ENCODE measurements at regions not wholly inside any gene's neighbourhood (a gene's known extent, or its start where the extent isn't known, plus 50 kb on each side); places are given as distances from the start of the nearest gene placed in this dataset.

GRCh38 chr6:14591998-14592397 is 474.4 kb downstream of the CD83 start:
- Histone ChIP-seq H3K4me1 (no peaks in the 10 kb centered on the region), H3K27ac (no peak overlapping the region), H3K36me3 (replicated peaks in 1 of 2; ENCODE audit: insufficient read depth in 1 of 2, low read depth in 2 of 2) (no peaks in the 10 kb centered on the region), H3K27me3 (no peaks in the 10 kb centered on the region), H3K9me3 (no peaks in the 10 kb centered on the region), H3K4me3 (no peak overlapping the region)
- DNase-seq (no peak), ATAC-seq (no peak)
- TF ChIP-seq POLR2A (IDR thresholded peaks at IDR 0.05) (no peak), CTCF (IDR thresholded peaks at IDR 0.05) (no peak)
- intact Hi-C loops (cut with DNase I) = no loop called here
- 64 to 78% methylated on average over 1 of the region's 1 CpG for WGBS, 2 donors

- Histone ChIP-seq H3K36me3 (replicated peaks in 1 of 2; ENCODE audit: insufficient read depth in 1 of 2, low read depth in 2 of 2) (no peaks in the 10 kb centered on the region), H3K27me3 (no peaks in the 10 kb centered on the region), H3K4me1 (no peaks in the 10 kb centered on the region), H3K4me3 (no peak overlapping the region), H3K27ac (no peak overlapping the region), H3K9me3 (no peaks in the 10 kb centered on the region)
- DNase-seq = no peak
- 65 to 71% methylated on average over 4 of the region's 4 CpGs for WGBS, 2 donors
- intact Hi-C loops (cut with DNase I) = no loop called here
- TF ChIP-seq CTCF (IDR thresholded peaks at IDR 0.05) (no peak), POLR2A (IDR thresholded peaks at IDR 0.05) (no peak)
- no peak for ATAC-seq
Measured at GRCh38 chr6:14593286-14593685, 475.7 kb downstream of the CD83 start.

GRCh38 chr6:14595751-14596150 is 478.2 kb downstream of the CD83 start:
- DNase-seq (no peak), ATAC-seq (no peak)
- H3K4me1 ChIP-seq = no peaks in the 10 kb centered on the region
- TF ChIP-seq POLR2A (IDR thresholded peaks at IDR 0.05) = no peak
- H3K27ac ChIP-seq = no peak overlapping the region
- no peaks in the 10 kb centered on the region for H3K9me3 ChIP-seq
- H3K4me3 ChIP-seq = no peak overlapping the region
- H3K27me3 ChIP-seq = no peaks in the 10 kb centered on the region
- intact Hi-C loops (cut with DNase I) = no loop called here
- no peaks in the 10 kb centered on the region for H3K36me3 ChIP-seq (replicated peaks in 1 of 2; ENCODE audit: insufficient read depth in 1 of 2, low read depth in 2 of 2)
- WGBS, 2 donors = 89 to 92% methylated on average over 2 of the region's 2 CpGs

- peaks cover 4% of the 10 kb centered on the region for H3K4me1 ChIP-seq
- peak in 1 of 4 donors; percentile 60 for DNase-seq
- H3K27me3 ChIP-seq = no peaks in the 10 kb centered on the region
- H3K27ac ChIP-seq = no peak overlapping the region
- no peak overlapping the region for H3K4me3 ChIP-seq
- 80 to 94% methylated on average over 4 of the region's 4 CpGs for WGBS, 2 donors
- H3K36me3 ChIP-seq (replicated peaks in 1 of 2; ENCODE audit: insufficient read depth in 1 of 2, low read depth in 2 of 2) = no peaks in the 10 kb centered on the region
- intact Hi-C loops (cut with DNase I) = no loop called here
- no peaks in the 10 kb centered on the region for H3K9me3 ChIP-seq
- TF ChIP-seq POLR2A (IDR thresholded peaks at IDR 0.05) (no peak), CTCF (IDR thresholded peaks at IDR 0.05) (no peak)
- ATAC-seq = no peak
Measured at GRCh38 chr6:14596410-14596809, 478.8 kb downstream of the CD83 start.

GRCh38 chr6:14597090-14597489 is 479.5 kb downstream of the CD83 start:
- Histone ChIP-seq H3K27ac (no peak overlapping the region), H3K36me3 (replicated peaks in 1 of 2; ENCODE audit: insufficient read depth in 1 of 2, low read depth in 2 of 2) (no peaks in the 10 kb centered on the region), H3K4me1 (peaks cover 9% of the 10 kb centered on the region), H3K9me3 (no peaks in the 10 kb centered on the region), H3K27me3 (no peaks in the 10 kb centered on the region), H3K4me3 (no peak overlapping the region)
- ATAC-seq = no peak
- TF ChIP-seq POLR2A (IDR thresholded peaks at IDR 0.05) = no peak
- TF ChIP-seq CTCF (IDR thresholded peaks at IDR 0.05) = no peak
- no peak for DNase-seq
- intact Hi-C loops (cut with DNase I) = no loop called here
- WGBS, 2 donors = 53 to 69% methylated on average over 4 of the region's 4 CpGs

Measured in body of pancreas (tissue), 4 donors.